ENCODE measurements at regions not wholly inside any gene's neighbourhood (a gene's known extent, or its start where the extent isn't known, plus 50 kb on each side); places are given as distances from the start of the nearest gene placed in this dataset.

- no peaks in the 10 kb centered on the region for H3K9me3 Mint-ChIP-seq
- H3K27ac Mint-ChIP-seq = no peak overlapping the region
- WGBS (ENCODE audit: insufficient coverage) = 63% methylated on average over 6 of the region's 6 CpGs
- no peak for TF ChIP-seq CTCF (IDR thresholded peaks at IDR 0.05)
- Histone ChIP-seq H3K9me3 (ENCODE audit: control insufficient read depth, insufficient read depth, low read length) (no peaks in the 10 kb centered on the region), H3K4me1 (ENCODE audit: control insufficient read depth, insufficient read depth, low read length) (peaks cover 11% of the 10 kb centered on the region), H3K36me3 (ENCODE audit: control insufficient read depth, insufficient read depth, low read length) (no peaks in the 10 kb centered on the region), H3K27me3 (ENCODE audit: control insufficient read depth, insufficient read depth, low read length) (no peaks in the 10 kb centered on the region), H3K27ac (ENCODE audit: low read length) (no peak overlapping the region), H3K4me3 (ENCODE audit: low read length) (no peak overlapping the region)
- ATAC-seq (no peak), DNase-seq (no peak)
- no peaks in the 10 kb centered on the region for H3K4me1 Mint-ChIP-seq
- H3K4me3 Mint-ChIP-seq = no peak overlapping the region
- intact Hi-C loops (cut with micrococcal nuclease) = no loop called here
- peaks cover 5 to 6% of the 10 kb centered on the region in 2 donors for H3K27me3 Mint-ChIP-seq (ENCODE audit: low read depth in 2 of 2)
- no peaks in the 10 kb centered on the region for H3K36me3 Mint-ChIP-seq
These were observed 353.4 kb upstream of the SLC30A5 start for GRCh38 chr5:68740226-68740910.

- Mint-ChIP-seq H3K27me3 (ENCODE audit: low read depth in 2 of 2) (peaks cover 0 to 5% of the 10 kb centered on the region in 2 donors), H3K27ac (no peak overlapping the region), H3K9me3 (no peaks in the 10 kb centered on the region), H3K4me3 (no peak overlapping the region), H3K36me3 (no peaks in the 10 kb centered on the region), H3K4me1 (no peaks in the 10 kb centered on the region)
- peaks cover 10% of the 10 kb centered on the region for H3K4me1 ChIP-seq (ENCODE audit: control insufficient read depth, insufficient read depth, low read length)
- no peaks in the 10 kb centered on the region for H3K36me3 ChIP-seq (ENCODE audit: control insufficient read depth, insufficient read depth, low read length)
- intact Hi-C loops (cut with micrococcal nuclease) = no loop called here
- no peak for DNase-seq
- no peak for TF ChIP-seq CTCF (IDR thresholded peaks at IDR 0.05)
- WGBS (ENCODE audit: insufficient coverage) = 89% methylated on average over 4 of the region's 4 CpGs
- no peak overlapping the region for H3K4me3 ChIP-seq (ENCODE audit: low read length)
- H3K27me3 ChIP-seq (ENCODE audit: control insufficient read depth, insufficient read depth, low read length) = no peaks in the 10 kb centered on the region
- no peaks in the 10 kb centered on the region for H3K9me3 ChIP-seq (ENCODE audit: control insufficient read depth, insufficient read depth, low read length)
- H3K27ac ChIP-seq (ENCODE audit: low read length) = no peak overlapping the region
- ATAC-seq = no peak
These were observed 349.6 kb upstream of the SLC30A5 start for GRCh38 chr5:68744206-68744605.

GRCh38 chr5:68745448-68745847, 348.4 kb upstream of the SLC30A5 start:
- TF ChIP-seq CTCF (IDR thresholded peaks at IDR 0.05) = no peak
- DNase-seq (peak in 1 of 2 donors; percentile 22), ATAC-seq (no peak)
- no peaks in the 10 kb centered on the region for H3K4me1 ChIP-seq (ENCODE audit: control insufficient read depth, insufficient read depth, low read length)
- H3K27me3 ChIP-seq (ENCODE audit: control insufficient read depth, insufficient read depth, low read length) = no peaks in the 10 kb centered on the region
- Mint-ChIP-seq H3K27me3 (ENCODE audit: low read depth in 2 of 2) (peaks cover 0 to 5% of the 10 kb centered on the region in 2 donors), H3K4me1 (no peaks in the 10 kb centered on the region), H3K4me3 (no peak overlapping the region), H3K27ac (no peak overlapping the region), H3K9me3 (no peaks in the 10 kb centered on the region), H3K36me3 (no peaks in the 10 kb centered on the region)
- H3K9me3 ChIP-seq (ENCODE audit: control insufficient read depth, insufficient read depth, low read length) = no peaks in the 10 kb centered on the region
- H3K4me3 ChIP-seq (ENCODE audit: low read length) = no peak overlapping the region
- H3K36me3 ChIP-seq (ENCODE audit: control insufficient read depth, insufficient read depth, low read length) = no peaks in the 10 kb centered on the region
- intact Hi-C loops (cut with micrococcal nuclease) = no loop called here
- H3K27ac ChIP-seq (ENCODE audit: low read length) = no peak overlapping the region

GRCh38 chr5:68746220-68746619, 347.6 kb upstream of the SLC30A5 start:
- ATAC-seq = no peak
- H3K9me3 Mint-ChIP-seq = no peaks in the 10 kb centered on the region
- H3K36me3 Mint-ChIP-seq = no peaks in the 10 kb centered on the region
- H3K4me3 Mint-ChIP-seq = no peak overlapping the region
- Histone ChIP-seq H3K9me3 (ENCODE audit: control insufficient read depth, insufficient read depth, low read length) (no peaks in the 10 kb centered on the region), H3K4me1 (ENCODE audit: control insufficient read depth, insufficient read depth, low read length) (no peaks in the 10 kb centered on the region), H3K27ac (ENCODE audit: low read length) (no peak overlapping the region), H3K36me3 (ENCODE audit: control insufficient read depth, insufficient read depth, low read length) (no peaks in the 10 kb centered on the region), H3K27me3 (ENCODE audit: control insufficient read depth, insufficient read depth, low read length) (no peaks in the 10 kb centered on the region), H3K4me3 (ENCODE audit: low read length) (no peak overlapping the region)
- no peak overlapping the region for H3K27ac Mint-ChIP-seq
- 42% methylated on average over 3 of the region's 4 CpGs for WGBS (ENCODE audit: insufficient coverage)
- intact Hi-C loops (cut with micrococcal nuclease) = no loop called here
- peaks cover 0 to 5% of the 10 kb centered on the region in 2 donors for H3K27me3 Mint-ChIP-seq (ENCODE audit: low read depth in 2 of 2)
- H3K4me1 Mint-ChIP-seq = no peaks in the 10 kb centered on the region
- no peak for TF ChIP-seq CTCF (IDR thresholded peaks at IDR 0.05)
- DNase-seq = no peak
